Parathyroid adenoma (tissue), 2 donors: ENCODE measurements at regions not wholly inside any gene's neighbourhood (a gene's known extent, or its start where the extent isn't known, plus 50 kb on each side); places are given as distances from the start of the nearest gene placed in this dataset.
"Not testable (repeated sequence)": the region's sequence is repeated elsewhere in the genome, so short reads cannot be mapped to it uniquely, and the experiment has no call there.

Source experiments
- H2AFZ ChIP-seq: fragments of 300-600 bp; sonication (generic); one replicate; pipeline ENCODE4 v1.7.0; 2017; ENCODE audit warnings: antibody characterized with exemption, mild to moderate bottlenecking
- H3K27ac ChIP-seq: fragments of 300-600 bp; sonication (generic); one replicate; pipeline ENCODE4 v1.7.0; 2017
- H3K27me3 ChIP-seq: fragments of 300-600 bp; sonication (generic); one replicate; pipeline ENCODE4 v1.7.0; 2017; ENCODE audit warnings: low read length; ENCODE audit not compliant: control insufficient read depth, insufficient read depth
- H3K36me3 ChIP-seq: fragments of 300-600 bp; sonication (generic); one replicate; pipeline ENCODE4 v1.7.0; 2017; ENCODE audit warnings: low read length; ENCODE audit not compliant: control insufficient read depth, insufficient read depth
- H3K4me1 ChIP-seq: fragments of 300-600 bp; sonication (generic); one replicate; pipeline ENCODE4 v1.7.0; 2017; ENCODE audit warnings: control low read depth
- H3K4me2 ChIP-seq: fragments of 300-600 bp; sonication (generic); one replicate; pipeline ENCODE4 v1.7.0; 2017; ENCODE audit warnings: low read length
- H3K4me3 ChIP-seq: fragments of 300-600 bp; sonication (generic); one replicate; pipeline ENCODE4 v1.7.0; 2017; ENCODE audit warnings: low read depth, low read length
- H3K79me2 ChIP-seq: fragments of 300-600 bp; sonication (generic); one replicate; pipeline ENCODE4 v1.7.0; 2017; ENCODE audit warnings: control low read depth
- H3K9ac ChIP-seq: fragments of 300-600 bp; sonication (generic); one replicate; pipeline ENCODE4 v1.7.0; 2017; ENCODE audit warnings: mild to moderate bottlenecking
- H3K9me3 ChIP-seq: fragments of 300-600 bp; sonication (generic); one replicate; pipeline ENCODE4 v1.7.0; 2017; ENCODE audit warnings: low read length; ENCODE audit not compliant: control insufficient read depth
- TF ChIP-seq, protein P1 (sequence below): fragments of 300-600 bp; sonication (generic); IDR thresholded peaks from one replicate; pipeline ENCODE4 v1.7.0; 2017; ENCODE audit warnings: antibody characterized with exemption, mild to moderate bottlenecking
- donor health status: primary hyperparathyroidism.

DNA sequence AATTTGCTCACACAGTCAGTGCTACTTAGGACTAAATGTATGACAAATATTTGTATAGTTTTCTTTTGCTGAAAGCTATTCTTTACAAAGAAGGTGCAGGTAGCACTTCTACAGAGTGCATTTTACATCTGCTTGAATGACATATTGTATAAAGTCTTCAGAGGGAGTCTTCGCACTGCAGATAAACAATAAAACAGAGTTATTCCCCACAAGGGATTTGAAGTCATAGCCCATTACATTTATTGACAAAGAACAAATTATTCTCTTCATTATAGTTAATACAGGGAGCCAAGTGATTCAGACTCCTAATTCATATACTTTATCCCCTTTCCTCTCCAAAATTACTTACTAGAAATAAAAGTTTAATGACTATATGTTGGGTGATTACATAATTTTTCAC, 529.7 kb downstream of the EDEM1 start:
- Histone ChIP-seq H3K4me3 (no peak overlapping the region), H3K79me2 (no peaks in the 10 kb centered on the region), H3K36me3 (no peaks in the 10 kb centered on the region), H2AFZ (no peak overlapping the region), H3K27me3 (no peaks in the 10 kb centered on the region), H3K4me1 (no peaks in the 10 kb centered on the region), H3K27ac (no peak overlapping the region), H3K9me3 (no peaks in the 10 kb centered on the region), H3K4me2 (no peak overlapping the region), H3K9ac (no peak overlapping the region)
- TF ChIP-seq, protein P1, sequence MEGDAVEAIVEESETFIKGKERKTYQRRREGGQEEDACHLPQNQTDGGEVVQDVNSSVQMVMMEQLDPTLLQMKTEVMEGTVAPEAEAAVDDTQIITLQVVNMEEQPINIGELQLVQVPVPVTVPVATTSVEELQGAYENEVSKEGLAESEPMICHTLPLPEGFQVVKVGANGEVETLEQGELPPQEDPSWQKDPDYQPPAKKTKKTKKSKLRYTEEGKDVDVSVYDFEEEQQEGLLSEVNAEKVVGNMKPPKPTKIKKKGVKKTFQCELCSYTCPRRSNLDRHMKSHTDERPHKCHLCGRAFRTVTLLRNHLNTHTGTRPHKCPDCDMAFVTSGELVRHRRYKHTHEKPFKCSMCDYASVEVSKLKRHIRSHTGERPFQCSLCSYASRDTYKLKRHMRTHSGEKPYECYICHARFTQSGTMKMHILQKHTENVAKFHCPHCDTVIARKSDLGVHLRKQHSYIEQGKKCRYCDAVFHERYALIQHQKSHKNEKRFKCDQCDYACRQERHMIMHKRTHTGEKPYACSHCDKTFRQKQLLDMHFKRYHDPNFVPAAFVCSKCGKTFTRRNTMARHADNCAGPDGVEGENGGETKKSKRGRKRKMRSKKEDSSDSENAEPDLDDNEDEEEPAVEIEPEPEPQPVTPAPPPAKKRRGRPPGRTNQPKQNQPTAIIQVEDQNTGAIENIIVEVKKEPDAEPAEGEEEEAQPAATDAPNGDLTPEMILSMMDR, result no peak

DNA sequence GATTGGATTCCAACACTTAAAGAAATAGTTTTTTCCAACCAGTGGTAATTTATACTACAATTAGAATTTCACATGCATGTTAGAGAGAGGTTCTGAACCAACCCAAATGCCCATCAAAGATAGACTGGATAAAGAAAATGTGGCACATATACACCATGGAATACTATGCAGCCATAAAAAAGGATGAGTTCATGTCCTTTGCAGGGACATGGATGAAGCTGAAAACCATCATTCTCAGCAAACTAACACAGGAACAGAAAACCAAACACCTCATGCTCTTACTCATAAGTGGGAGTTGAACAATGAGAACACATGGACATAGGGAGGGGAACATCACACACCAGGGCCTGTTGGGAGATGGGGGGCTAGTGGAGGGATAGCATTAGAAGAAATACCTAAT, 532.2 kb downstream of the EDEM1 start:
- not testable (repeated sequence) for H3K9ac ChIP-seq, H3K4me2 ChIP-seq, H3K27me3 ChIP-seq, H3K36me3 ChIP-seq, H2AFZ ChIP-seq, H3K27ac ChIP-seq, H3K4me1 ChIP-seq, H3K9me3 ChIP-seq, H3K4me3 ChIP-seq, H3K79me2 ChIP-seq

DNA sequence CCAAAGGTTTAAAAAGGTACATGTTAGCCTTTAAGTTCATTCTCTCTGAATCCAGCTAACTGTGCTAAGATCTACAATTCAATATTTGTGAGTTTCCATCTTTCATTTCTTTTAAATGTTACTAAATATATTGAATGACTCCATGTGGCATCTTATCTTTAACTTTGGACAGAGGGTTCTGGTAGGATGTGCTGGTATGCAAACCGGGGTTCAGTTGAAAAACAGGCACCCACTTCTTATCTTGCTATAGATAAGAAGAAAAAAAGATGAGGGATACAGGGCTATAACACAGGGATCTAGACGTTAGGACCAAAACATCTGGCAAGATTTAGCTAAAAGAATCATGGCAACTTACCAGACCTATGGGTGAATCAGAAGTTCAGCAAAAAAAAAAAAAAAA, 538.3 kb downstream of the EDEM1 start:
- no peaks in the 10 kb centered on the region for H3K4me1 ChIP-seq
- TF ChIP-seq, protein P1, result no peak
- H3K27ac ChIP-seq, result no peak overlapping the region
- no peak overlapping the region for H3K9ac ChIP-seq
- no peaks in the 10 kb centered on the region for H3K27me3 ChIP-seq
- H3K4me2 ChIP-seq, result no peak overlapping the region
- H2AFZ ChIP-seq, result no peak overlapping the region
- H3K9me3 ChIP-seq, result no peaks in the 10 kb centered on the region
- H3K79me2 ChIP-seq, result no peaks in the 10 kb centered on the region
- no peaks in the 10 kb centered on the region for H3K36me3 ChIP-seq
- no peak overlapping the region for H3K4me3 ChIP-seq

DNA sequence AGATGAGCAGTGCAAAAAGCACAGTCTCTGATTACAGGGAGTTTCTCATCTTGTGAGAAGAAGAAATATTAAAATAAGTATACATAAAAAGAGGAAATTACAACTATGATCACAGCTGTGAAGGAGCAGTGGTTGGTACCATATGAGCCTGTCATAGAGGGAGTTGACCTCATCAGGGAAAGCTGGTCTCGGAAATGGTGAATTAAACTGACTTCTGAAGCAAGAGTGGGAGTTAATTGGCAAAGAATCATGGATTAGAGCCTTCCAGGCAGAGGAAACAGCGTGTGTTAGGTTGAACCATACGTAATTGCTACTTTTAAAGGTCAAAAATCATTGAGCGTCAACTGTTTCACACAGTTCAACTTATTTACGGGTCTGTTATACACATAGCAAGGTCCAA, 539.1 kb downstream of the EDEM1 start:
- no peaks in the 10 kb centered on the region for H3K4me1 ChIP-seq
- TF ChIP-seq, protein P1, result no peak
- H3K27ac ChIP-seq, result no peak overlapping the region
- no peak overlapping the region for H3K4me2 ChIP-seq
- no peaks in the 10 kb centered on the region for H3K9me3 ChIP-seq
- H3K79me2 ChIP-seq, result no peaks in the 10 kb centered on the region
- no peak overlapping the region for H2AFZ ChIP-seq
- H3K27me3 ChIP-seq, result no peaks in the 10 kb centered on the region
- H3K4me3 ChIP-seq, result no peak overlapping the region
- no peaks in the 10 kb centered on the region for H3K36me3 ChIP-seq
- H3K9ac ChIP-seq, result no peak overlapping the region

DNA sequence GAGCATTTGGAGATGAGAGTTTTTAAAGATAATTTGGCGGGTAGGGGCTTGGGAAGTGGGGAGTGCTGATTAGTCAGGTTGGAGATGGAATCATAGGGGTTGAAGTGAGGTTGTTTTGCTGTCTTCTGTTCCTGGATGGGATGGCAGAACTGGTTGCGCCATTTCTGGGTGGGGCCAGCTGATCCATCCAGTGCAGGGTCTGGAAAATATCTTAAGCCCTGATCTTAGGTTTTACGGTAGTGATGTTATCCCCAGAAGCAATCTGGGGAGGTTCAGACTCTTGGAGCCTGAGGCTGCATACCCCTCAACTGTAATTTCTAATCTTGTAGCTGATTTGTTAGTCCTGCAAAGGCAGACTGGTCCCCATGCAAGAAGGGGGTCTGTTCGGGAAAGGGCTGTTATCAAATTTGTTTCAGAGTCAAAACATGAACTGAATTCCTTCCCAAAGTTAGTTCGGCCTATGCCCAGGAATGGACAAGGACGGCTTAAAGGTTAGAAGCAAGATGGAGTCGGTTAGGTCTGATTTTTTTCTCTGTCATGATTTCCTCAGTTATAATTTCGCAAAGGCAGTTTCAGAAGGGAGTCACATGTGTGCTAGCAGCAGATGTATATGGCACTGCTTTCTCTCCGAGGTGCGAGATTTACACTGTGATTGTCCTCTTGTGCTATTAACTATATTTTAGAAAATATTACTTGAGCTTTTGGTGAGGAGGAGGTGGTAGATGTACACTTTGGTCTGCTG, 540.4 kb downstream of the EDEM1 start:
- Histone ChIP-seq H3K4me2 (no peak overlapping the region), H2AFZ (no peak overlapping the region), H3K4me1 (no peaks in the 10 kb centered on the region), H3K4me3 (no peak overlapping the region), H3K36me3 (no peaks in the 10 kb centered on the region), H3K27ac (no peak overlapping the region), H3K79me2 (no peaks in the 10 kb centered on the region), H3K9me3 (no peaks in the 10 kb centered on the region), H3K9ac (no peak overlapping the region), H3K27me3 (no peaks in the 10 kb centered on the region)
- TF ChIP-seq, protein P1, result no peak
